ENCODE measurements at regions not wholly inside any gene's neighbourhood (a gene's known extent, or its start where the extent isn't known, plus 50 kb on each side); places are given as distances from the start of the nearest gene placed in this dataset.

DNA sequence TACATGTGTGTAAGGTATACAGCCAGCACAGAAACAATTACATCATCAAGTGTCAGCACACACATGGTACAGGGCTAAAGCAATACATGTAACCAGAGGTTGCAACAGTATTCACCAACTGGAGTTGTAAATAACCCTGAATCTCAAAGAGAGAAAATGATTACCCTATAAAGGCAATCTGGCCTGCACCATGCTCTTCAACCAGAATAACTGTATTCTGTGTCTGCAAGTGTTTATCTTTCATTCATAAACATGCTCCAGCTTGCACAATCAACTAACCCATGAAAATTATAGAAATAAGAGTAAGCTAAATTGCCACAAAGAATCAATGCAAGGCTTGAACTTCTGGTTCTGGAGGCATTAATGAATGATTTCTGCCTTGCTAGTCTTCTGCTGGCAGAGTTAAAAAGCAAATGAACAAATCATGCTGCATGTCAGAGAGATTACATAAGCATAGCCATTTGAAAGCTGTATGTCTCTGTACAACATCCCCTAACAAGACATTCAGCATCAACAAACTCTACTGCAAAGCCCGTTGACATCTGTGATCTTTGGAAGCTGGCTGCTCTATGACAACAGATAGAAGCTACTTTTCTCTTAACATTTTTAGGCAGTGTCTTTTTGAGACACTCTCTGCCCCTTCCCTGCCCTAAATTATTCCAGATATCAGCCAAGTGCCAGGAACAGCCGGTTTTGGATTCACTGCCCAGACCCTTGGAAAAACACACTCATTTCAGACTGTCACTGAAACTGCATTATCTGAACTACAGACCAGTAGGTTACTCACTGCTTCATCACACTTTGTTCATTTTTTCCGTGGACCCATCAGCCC is 871.0 kb downstream of the OTOL1 start:
- H3K27ac ChIP-seq (ENCODE audit: low read depth, low read length): no peak overlapping the region
- H3K9me3 ChIP-seq (ENCODE audit: insufficient read depth, low read depth, low read length): no peaks in the 10 kb centered on the region
- no peaks in the 10 kb centered on the region for H3K36me3 ChIP-seq (ENCODE audit: insufficient read depth, low read length)
- no peaks in the 10 kb centered on the region for H3K4me1 ChIP-seq (ENCODE audit: insufficient read depth, low read length)
- H3K4me3 ChIP-seq (ENCODE audit: low read length): no peak overlapping the region
- no peak overlapping the region for H3K9ac ChIP-seq (ENCODE audit: low read depth, low read length)
- H3K27me3 ChIP-seq (ENCODE audit: insufficient read depth, low read length): no peaks in the 10 kb centered on the region
- 59% methylated on average over 3 of the region's 3 CpGs for WGBS

DNA sequence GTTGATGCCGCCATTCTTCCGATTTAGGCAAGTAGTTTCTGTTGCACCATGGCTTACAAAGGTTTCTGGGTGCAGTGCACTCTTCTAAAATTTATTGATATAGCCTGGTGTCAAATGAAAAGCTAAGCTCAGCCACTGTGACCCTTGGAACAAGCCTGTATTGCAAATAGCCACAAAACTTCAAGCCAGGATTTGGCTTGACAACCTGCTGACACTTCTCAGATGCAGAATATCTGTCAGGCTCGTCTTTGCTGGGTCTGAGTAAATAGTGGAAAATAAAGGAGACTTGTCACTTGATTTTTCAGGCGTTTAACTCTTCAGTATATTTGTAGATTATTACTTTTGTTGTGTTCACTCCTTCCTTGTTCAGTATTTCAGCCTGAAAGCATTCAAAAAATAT is 871.8 kb downstream of the OTOL1 start:
- no peaks in the 10 kb centered on the region for H3K4me1 ChIP-seq (ENCODE audit: insufficient read depth, low read length)
- H3K27me3 ChIP-seq (ENCODE audit: insufficient read depth, low read length): no peaks in the 10 kb centered on the region
- no peak overlapping the region for H3K27ac ChIP-seq (ENCODE audit: low read depth, low read length)
- no peaks in the 10 kb centered on the region; the same call in 1 of the 2 replicates for H3K9me3 ChIP-seq (ENCODE audit: insufficient read depth, low read depth, low read length)
- 77% methylated on average over 3 of the region's 4 CpGs for WGBS
- H3K9ac ChIP-seq (ENCODE audit: low read depth, low read length): no peak overlapping the region
- H3K4me3 ChIP-seq (ENCODE audit: low read length): no peak overlapping the region
- H3K36me3 ChIP-seq (ENCODE audit: insufficient read depth, low read length): no peaks in the 10 kb centered on the region

DNA sequence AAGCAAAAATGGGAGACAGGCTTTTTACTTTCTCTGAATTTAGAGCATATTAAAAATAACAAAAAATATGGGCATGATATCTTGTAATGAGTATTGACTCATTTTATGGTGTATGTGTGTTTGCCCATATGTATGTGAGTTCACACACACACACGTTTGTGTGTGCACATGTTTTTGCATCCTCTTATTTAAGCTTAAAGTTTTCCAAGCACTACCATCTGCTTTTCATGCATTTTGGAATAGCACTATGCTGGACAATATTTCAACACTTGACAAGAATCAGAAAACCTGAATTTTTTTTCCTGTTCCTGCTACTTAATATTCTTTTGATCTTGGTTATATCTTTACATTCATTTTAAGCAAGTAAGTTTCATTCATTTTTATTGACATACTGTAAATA is 872.7 kb downstream of the OTOL1 start:
- H3K9ac ChIP-seq (ENCODE audit: low read depth, low read length): no peak overlapping the region
- no peaks in the 10 kb centered on the region for H3K36me3 ChIP-seq (ENCODE audit: insufficient read depth, low read length)
- no peak overlapping the region for H3K4me3 ChIP-seq (ENCODE audit: low read length)
- H3K27ac ChIP-seq (ENCODE audit: low read depth, low read length): no peak overlapping the region
- no peaks in the 10 kb centered on the region for H3K27me3 ChIP-seq (ENCODE audit: insufficient read depth, low read length)
- H3K4me1 ChIP-seq (ENCODE audit: insufficient read depth, low read length): no peaks in the 10 kb centered on the region
- 96% methylated on average over 1 of the region's 1 CpG for WGBS
- H3K9me3 ChIP-seq (ENCODE audit: insufficient read depth, low read depth, low read length): peaks cover 3% of the 10 kb centered on the region

DNA sequence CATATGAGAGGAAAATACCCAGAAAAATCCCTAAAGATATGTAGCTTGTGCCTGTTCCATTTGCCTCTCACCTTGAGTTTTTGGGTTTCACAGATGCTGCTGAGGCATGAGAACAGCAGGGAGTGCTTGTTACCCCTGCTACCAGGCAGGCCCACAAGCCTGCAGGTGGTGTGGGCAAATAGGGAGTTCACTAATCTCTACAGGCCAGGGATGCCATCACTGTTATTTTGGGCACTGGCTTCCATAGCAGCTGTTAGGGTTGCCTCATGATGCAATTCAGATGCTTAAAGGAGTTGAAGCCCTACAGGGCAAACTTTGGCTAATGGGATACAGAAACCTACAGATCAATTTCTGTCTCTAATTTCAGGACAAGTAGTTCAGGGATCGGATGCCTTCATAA is 873.5 kb downstream of the OTOL1 start:
- Histone ChIP-seq H3K9me3 (ENCODE audit: insufficient read depth, low read depth, low read length) (peaks cover 8% of the 10 kb centered on the region), H3K36me3 (ENCODE audit: insufficient read depth, low read length) (no peaks in the 10 kb centered on the region), H3K9ac (ENCODE audit: low read depth, low read length) (no peak overlapping the region), H3K27ac (ENCODE audit: low read depth, low read length) (no peak overlapping the region), H3K4me1 (ENCODE audit: insufficient read depth, low read length) (no peaks in the 10 kb centered on the region), H3K27me3 (ENCODE audit: insufficient read depth, low read length) (no peaks in the 10 kb centered on the region), H3K4me3 (ENCODE audit: low read length) (no peak overlapping the region)
- WGBS: 100% methylated on average over 1 of the region's 1 CpG

DNA sequence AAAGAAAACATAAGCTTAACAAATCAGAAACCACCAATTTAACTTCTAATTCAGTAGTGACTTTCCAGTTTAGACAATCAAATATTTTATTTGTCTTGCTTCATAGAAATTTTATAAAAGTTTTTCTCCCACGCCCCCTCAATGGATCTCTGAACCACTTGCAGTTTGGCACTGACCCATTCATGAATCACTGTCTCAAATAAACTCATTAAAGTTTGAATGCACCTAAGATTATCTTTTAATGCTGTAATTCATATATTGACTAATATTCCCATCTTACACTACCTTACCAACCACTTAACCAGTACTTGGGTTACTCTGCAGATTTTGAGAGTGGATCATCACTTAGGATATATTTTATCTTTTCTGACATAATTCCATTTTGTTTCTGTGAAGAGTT is 880.2 kb downstream of the OTOL1 start:
- Histone ChIP-seq H3K27ac (ENCODE audit: low read depth, low read length) (no peak overlapping the region), H3K9me3 (ENCODE audit: insufficient read depth, low read depth, low read length) (peaks cover 10% of the 10 kb centered on the region), H3K4me1 (ENCODE audit: insufficient read depth, low read length) (no peaks in the 10 kb centered on the region), H3K9ac (ENCODE audit: low read depth, low read length) (no peak overlapping the region), H3K4me3 (ENCODE audit: low read length) (no peak overlapping the region), H3K27me3 (ENCODE audit: insufficient read depth, low read length) (no peaks in the 10 kb centered on the region), H3K36me3 (ENCODE audit: insufficient read depth, low read length) (no peaks in the 10 kb centered on the region)
- WGBS: 92% methylated on average over 1 of the region's 1 CpG

DNA sequence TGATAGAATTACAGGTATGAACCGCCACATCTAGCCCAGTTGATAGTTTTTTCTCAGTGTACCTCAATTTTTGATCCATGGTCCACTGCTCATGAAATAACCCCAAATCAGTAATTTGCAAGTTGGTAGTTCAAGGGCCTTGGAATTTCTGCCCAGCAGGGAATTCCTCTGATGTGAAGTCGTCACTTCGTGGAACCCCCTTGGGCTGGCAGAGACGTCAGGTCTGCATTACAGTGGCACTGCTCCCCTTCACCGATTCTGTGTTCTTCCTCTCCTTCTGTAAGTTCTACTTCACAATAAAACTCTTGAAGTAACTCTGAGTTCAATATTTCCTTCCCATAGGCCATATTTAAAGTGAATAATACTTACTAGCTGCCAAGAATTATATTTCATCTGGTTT is 881.0 kb downstream of the OTOL1 start:
- H3K4me3 ChIP-seq (ENCODE audit: low read length): no peak overlapping the region
- no peak overlapping the region for H3K9ac ChIP-seq (ENCODE audit: low read depth, low read length)
- WGBS: 91% methylated on average over 5 of the region's 5 CpGs
- no peak overlapping the region for H3K27ac ChIP-seq (ENCODE audit: low read depth, low read length)
- no peaks in the 10 kb centered on the region for H3K27me3 ChIP-seq (ENCODE audit: insufficient read depth, low read length)
- H3K9me3 ChIP-seq (ENCODE audit: insufficient read depth, low read depth, low read length): peaks cover 10% of the 10 kb centered on the region
- H3K4me1 ChIP-seq (ENCODE audit: insufficient read depth, low read length): no peaks in the 10 kb centered on the region
- no peaks in the 10 kb centered on the region for H3K36me3 ChIP-seq (ENCODE audit: insufficient read depth, low read length)

DNA sequence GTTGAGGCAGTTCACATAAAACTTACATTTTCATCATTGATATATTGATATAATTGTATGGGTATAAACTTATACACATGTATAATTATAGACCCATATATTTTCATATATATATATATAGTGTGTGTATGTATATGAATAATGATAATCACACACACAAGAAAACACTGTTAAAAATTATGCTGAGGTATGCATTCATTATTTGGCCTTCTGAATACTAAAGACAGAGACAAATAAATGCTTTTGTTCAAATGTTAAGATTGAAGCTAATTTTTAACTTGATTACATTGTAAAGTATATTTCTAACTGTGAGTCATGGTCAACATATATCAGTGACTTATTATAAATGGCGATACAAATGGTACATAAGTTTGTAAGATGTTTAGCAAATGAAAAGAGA is 888.8 kb downstream of the OTOL1 start:
- Histone ChIP-seq H3K36me3 (ENCODE audit: insufficient read depth, low read length) (no peaks in the 10 kb centered on the region), H3K9me3 (ENCODE audit: insufficient read depth, low read depth, low read length) (no peaks in the 10 kb centered on the region), H3K27me3 (ENCODE audit: insufficient read depth, low read length) (no peaks in the 10 kb centered on the region), H3K4me1 (ENCODE audit: insufficient read depth, low read length) (no peaks in the 10 kb centered on the region), H3K27ac (ENCODE audit: low read depth, low read length) (no peak overlapping the region), H3K9ac (ENCODE audit: low read depth, low read length) (no peak overlapping the region), H3K4me3 (ENCODE audit: low read length) (no peak overlapping the region)
- 100% methylated on average over 1 of the region's 1 CpG for WGBS

DNA sequence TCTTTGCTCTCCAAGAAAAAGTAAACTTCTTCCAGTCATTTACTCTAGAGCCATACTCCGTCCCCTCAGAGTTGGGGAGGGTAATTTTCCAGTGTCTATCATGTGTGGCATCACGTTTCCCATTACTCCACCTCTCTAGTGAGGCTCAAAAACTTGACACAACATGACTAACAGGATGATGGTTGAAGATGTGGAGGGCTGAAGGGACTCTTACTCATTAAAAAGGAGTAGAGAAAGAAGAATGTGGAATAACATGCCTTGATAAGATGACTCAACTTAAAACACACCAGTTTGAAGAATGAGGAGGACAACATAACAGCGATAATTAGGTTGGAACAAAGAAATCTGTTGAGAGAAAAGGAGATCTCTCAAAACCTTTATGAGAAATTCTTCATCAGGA is 894.3 kb downstream of the OTOL1 start:
- Histone ChIP-seq H3K27me3 (ENCODE audit: insufficient read depth, low read length) (no peaks in the 10 kb centered on the region), H3K27ac (ENCODE audit: low read depth, low read length) (no peak overlapping the region), H3K4me3 (ENCODE audit: low read length) (no peak overlapping the region), H3K36me3 (ENCODE audit: insufficient read depth, low read length) (no peaks in the 10 kb centered on the region), H3K9ac (ENCODE audit: low read depth, low read length) (no peak overlapping the region), H3K9me3 (ENCODE audit: insufficient read depth, low read depth, low read length) (no peaks in the 10 kb centered on the region), H3K4me1 (ENCODE audit: insufficient read depth, low read length) (no peaks in the 10 kb centered on the region)
- WGBS: 100% methylated on average over 1 of the region's 3 CpGs

DNA sequence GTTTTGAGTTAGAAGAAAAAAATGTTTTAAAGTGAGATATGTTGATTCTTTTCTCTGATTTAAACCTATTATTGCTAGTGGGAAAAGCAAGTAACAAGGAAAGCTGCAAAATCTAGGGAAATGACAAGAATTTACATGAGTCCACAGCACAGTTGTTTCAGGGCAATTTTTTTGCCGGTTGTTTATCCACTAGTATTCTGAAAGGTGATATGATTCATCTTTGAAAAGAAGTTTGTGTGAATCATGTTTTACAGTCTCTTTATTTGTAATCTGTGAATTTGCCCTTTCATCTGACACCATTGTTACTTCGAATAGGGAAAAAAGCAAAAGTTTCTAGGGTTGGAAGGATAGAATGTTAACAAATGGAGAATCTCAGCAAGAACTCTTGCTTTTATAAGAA is 894.7 kb downstream of the OTOL1 start:
- Histone ChIP-seq H3K9me3 (ENCODE audit: insufficient read depth, low read depth, low read length) (no peaks in the 10 kb centered on the region), H3K27me3 (ENCODE audit: insufficient read depth, low read length) (no peaks in the 10 kb centered on the region), H3K27ac (ENCODE audit: low read depth, low read length) (no peak overlapping the region), H3K36me3 (ENCODE audit: insufficient read depth, low read length) (no peaks in the 10 kb centered on the region), H3K4me3 (ENCODE audit: low read length) (no peak overlapping the region), H3K9ac (ENCODE audit: low read depth, low read length) (no peak overlapping the region), H3K4me1 (ENCODE audit: insufficient read depth, low read length) (no peaks in the 10 kb centered on the region)
- WGBS: 100% methylated on average over 2 of the region's 2 CpGs

DNA sequence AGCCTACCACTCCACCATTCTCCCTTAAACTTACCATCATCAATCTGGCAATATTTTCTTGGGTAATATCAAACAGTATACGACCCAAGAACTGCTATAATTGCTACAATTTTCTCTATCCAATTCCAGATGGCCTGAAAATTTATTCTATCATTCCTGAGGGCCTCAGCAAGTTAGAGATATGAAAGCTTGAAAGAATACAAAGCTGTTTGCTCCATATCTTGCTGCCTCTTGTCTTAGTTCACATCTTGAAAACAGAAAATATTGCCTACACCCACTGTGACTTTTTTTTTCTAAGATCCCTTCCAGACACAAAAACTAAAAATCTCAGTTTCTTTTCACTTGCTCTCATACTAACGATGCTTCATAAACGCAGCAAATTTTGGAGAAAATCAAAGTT is 898.9 kb downstream of the OTOL1 start:
- H3K9ac ChIP-seq (ENCODE audit: low read depth, low read length): no peak overlapping the region
- no peak overlapping the region for H3K27ac ChIP-seq (ENCODE audit: low read depth, low read length)
- H3K27me3 ChIP-seq (ENCODE audit: insufficient read depth, low read length): no peaks in the 10 kb centered on the region
- no peak overlapping the region for H3K4me3 ChIP-seq (ENCODE audit: low read length)
- 82% methylated on average over 3 of the region's 3 CpGs for WGBS
- no peaks in the 10 kb centered on the region for H3K36me3 ChIP-seq (ENCODE audit: insufficient read depth, low read length)
- no peaks in the 10 kb centered on the region for H3K4me1 ChIP-seq (ENCODE audit: insufficient read depth, low read length)
- H3K9me3 ChIP-seq (ENCODE audit: insufficient read depth, low read depth, low read length): no peaks in the 10 kb centered on the region

DNA sequence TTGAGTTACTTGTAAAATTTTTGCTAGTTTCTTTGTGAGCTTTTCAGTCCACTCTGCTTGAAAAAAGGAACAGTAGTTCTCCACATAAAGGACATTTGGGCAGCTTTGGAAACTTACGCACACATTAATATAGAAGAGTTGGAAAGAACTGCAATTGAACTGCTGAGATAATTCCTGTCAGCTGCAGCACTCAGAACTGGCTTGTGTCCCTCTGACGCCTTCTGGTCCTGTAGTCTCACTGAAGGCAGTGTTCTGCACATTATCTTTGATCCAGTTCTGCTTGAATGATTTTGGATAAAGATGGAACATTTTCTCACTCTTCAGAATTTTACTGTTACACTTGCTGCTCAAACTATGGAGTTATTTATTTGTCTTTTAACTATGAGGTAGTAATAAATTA is 901.9 kb downstream of the OTOL1 start:
- Histone ChIP-seq H3K27me3 (ENCODE audit: insufficient read depth, low read length) (no peaks in the 10 kb centered on the region), H3K4me3 (ENCODE audit: low read length) (no peak overlapping the region), H3K36me3 (ENCODE audit: insufficient read depth, low read length) (no peaks in the 10 kb centered on the region), H3K9ac (ENCODE audit: low read depth, low read length) (no peak overlapping the region), H3K27ac (ENCODE audit: low read depth, low read length) (no peak overlapping the region), H3K9me3 (ENCODE audit: insufficient read depth, low read depth, low read length) (no peaks in the 10 kb centered on the region), H3K4me1 (ENCODE audit: insufficient read depth, low read length) (no peaks in the 10 kb centered on the region)
- WGBS: 94% methylated on average over 2 of the region's 2 CpGs

DNA sequence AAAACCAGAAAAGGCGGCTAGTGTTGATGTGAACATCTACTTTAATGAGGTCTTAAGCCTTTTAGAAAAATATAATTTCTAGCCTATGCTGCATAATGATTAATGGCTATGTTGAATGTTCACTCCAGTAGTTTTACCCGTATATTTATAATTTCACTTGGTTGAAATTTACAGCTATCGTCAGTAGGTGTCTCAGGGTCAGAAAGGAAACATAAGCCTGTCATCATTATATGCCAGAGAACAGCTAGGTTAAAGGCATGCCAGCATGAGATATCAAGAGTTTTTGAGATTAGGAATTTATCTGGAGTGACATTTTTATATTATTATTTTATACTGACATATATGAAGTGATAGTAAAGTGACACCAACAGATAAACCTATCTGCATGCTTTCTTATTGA is 904.1 kb downstream of the OTOL1 start:
- Histone ChIP-seq H3K9ac (ENCODE audit: low read depth, low read length) (no peak overlapping the region), H3K4me1 (ENCODE audit: insufficient read depth, low read length) (no peaks in the 10 kb centered on the region), H3K27ac (ENCODE audit: low read depth, low read length) (no peak overlapping the region), H3K27me3 (ENCODE audit: insufficient read depth, low read length) (no peaks in the 10 kb centered on the region), H3K36me3 (ENCODE audit: insufficient read depth, low read length) (no peaks in the 10 kb centered on the region), H3K4me3 (ENCODE audit: low read length) (no peak overlapping the region), H3K9me3 (ENCODE audit: insufficient read depth, low read depth, low read length) (no peaks in the 10 kb centered on the region)
- 100% methylated on average over 2 of the region's 3 CpGs for WGBS

Measured in HUES64 (cell line).